IgD-negative memory B cell (primary cell): ENCODE measurements at regions not wholly inside any gene's neighbourhood (a gene's known extent, or its start where the extent isn't known, plus 50 kb on each side); places are given as distances from the start of the nearest gene placed in this dataset.
"Not testable (repeated sequence)": the region's sequence is repeated elsewhere in the genome, so short reads cannot be mapped to it uniquely, and the experiment has no call there.

Source experiments
- H3K27ac Mint-ChIP-seq, 3 donors: one replicate each; pipeline ENCODE4 v1.8.0; 2020 to 2022; ENCODE audit warnings: mild to moderate bottlenecking in 3 of 3, mixed read lengths in 3 of 3, moderate library complexity in 1 of 3
- H3K27me3 Mint-ChIP-seq: one replicate; pipeline ENCODE4 v1.8.0; 2021; ENCODE audit warnings: mixed read lengths
- H3K36me3 Mint-ChIP-seq: one replicate; pipeline ENCODE4 v1.8.0; 2020; ENCODE audit warnings: mild to moderate bottlenecking, mixed read lengths
- H3K4me1 Mint-ChIP-seq, 3 donors: one replicate each; pipeline ENCODE4 v1.8.0; 2020 to 2022; ENCODE audit warnings: mixed read lengths in 3 of 3, mild to moderate bottlenecking in 1 of 3
- H3K4me3 Mint-ChIP-seq, 4 donors: one replicate each; pipeline ENCODE4 v1.8.0; 2020 to 2022; ENCODE audit warnings: mild to moderate bottlenecking in 4 of 4, mixed read lengths in 4 of 4, moderate library complexity in 3 of 4
- H3K9me3 Mint-ChIP-seq, 3 donors: one replicate each; pipeline ENCODE4 v1.8.0; 2020 to 2021; ENCODE audit warnings: mixed read lengths in 3 of 3, mild to moderate bottlenecking in 1 of 3

GRCh38 chr9:85439791-85440190 lies 302.0 kb downstream of the AGTPBP1 start:
- Mint-ChIP-seq H3K9me3 (peaks cover 0 to 7% (median 6%) of the 10 kb centered on the region in 3 donors), H3K27me3 (peaks cover 1% of the 10 kb centered on the region), H3K36me3 (no peaks in the 10 kb centered on the region)

GRCh38 chr9:85433956-85434355 lies 307.8 kb downstream of the AGTPBP1 start:
- H3K4me3 Mint-ChIP-seq, H3K27ac Mint-ChIP-seq, H3K4me1 Mint-ChIP-seq, H3K36me3 Mint-ChIP-seq, H3K27me3 Mint-ChIP-seq: not testable (repeated sequence)
- H3K9me3 Mint-ChIP-seq: peaks cover 0 to 10% (median 6%) of the 10 kb centered on the region in 3 donors

More at GRCh38 chr9:85439791-85440190, 302.0 kb downstream of the AGTPBP1 start:
- Mint-ChIP-seq H3K4me1 (peaks cover 0 to 6% (median 6%) of the 10 kb centered on the region in 3 donors), H3K4me3 (no peak overlapping the region), H3K27ac (no peak overlapping the region)

- H3K36me3 Mint-ChIP-seq, H3K9me3 Mint-ChIP-seq, H3K27ac Mint-ChIP-seq, H3K27me3 Mint-ChIP-seq, H3K4me3 Mint-ChIP-seq, H3K4me1 Mint-ChIP-seq: not testable (repeated sequence)
Measured at GRCh38 chr9:85433551-85433950, 308.2 kb downstream of the AGTPBP1 start.

- H3K27me3 Mint-ChIP-seq: peaks cover 6% of the 10 kb centered on the region
- peaks cover 0 to 5% (median 0%) of the 10 kb centered on the region in 3 donors for H3K9me3 Mint-ChIP-seq
- no peaks in the 10 kb centered on the region for H3K36me3 Mint-ChIP-seq
- H3K4me3 Mint-ChIP-seq: no peak overlapping the region
- H3K4me1 Mint-ChIP-seq: no peaks in the 10 kb centered on the region
- no peak overlapping the region for H3K27ac Mint-ChIP-seq
Measured at GRCh38 chr9:85433046-85433445, 308.7 kb downstream of the AGTPBP1 start.

GRCh38 chr9:85432599-85432998 lies 309.2 kb downstream of the AGTPBP1 start:
- Mint-ChIP-seq H3K27ac (no peak overlapping the region), H3K36me3 (no peaks in the 10 kb centered on the region), H3K4me3 (no peak overlapping the region), H3K27me3 (peaks cover 6% of the 10 kb centered on the region), H3K9me3 (peaks cover 0 to 5% (median 0%) of the 10 kb centered on the region in 3 donors), H3K4me1 (no peaks in the 10 kb centered on the region)

- no peak overlapping the region for H3K27ac Mint-ChIP-seq
- peaks cover 0 to 5% (median 0%) of the 10 kb centered on the region in 3 donors for H3K9me3 Mint-ChIP-seq
- H3K27me3 Mint-ChIP-seq: peaks cover 8% of the 10 kb centered on the region
- no peaks in the 10 kb centered on the region for H3K4me1 Mint-ChIP-seq
- H3K4me3 Mint-ChIP-seq: no peak overlapping the region
- H3K36me3 Mint-ChIP-seq: no peaks in the 10 kb centered on the region
Measured at GRCh38 chr9:85431339-85432102, 310.2 kb downstream of the AGTPBP1 start.

GRCh38 chr9:85430659-85431338 lies 311.0 kb downstream of the AGTPBP1 start:
- Mint-ChIP-seq H3K27ac (no peak overlapping the region), H3K9me3 (peaks cover 0 to 5% (median 0%) of the 10 kb centered on the region in 3 donors), H3K27me3 (peaks cover 12% of the 10 kb centered on the region), H3K4me3 (no peak overlapping the region), H3K36me3 (no peaks in the 10 kb centered on the region), H3K4me1 (no peaks in the 10 kb centered on the region)

GRCh38 chr9:85428230-85428629 lies 313.5 kb downstream of the AGTPBP1 start:
- no peak overlapping the region for H3K27ac Mint-ChIP-seq
- no peak overlapping the region for H3K4me3 Mint-ChIP-seq

GRCh38 chr9:85427772-85428171 lies 314.0 kb downstream of the AGTPBP1 start:
- H3K9me3 Mint-ChIP-seq: no peaks in the 10 kb centered on the region
- no peak overlapping the region for H3K27ac Mint-ChIP-seq
- H3K4me1 Mint-ChIP-seq: no peaks in the 10 kb centered on the region
- H3K27me3 Mint-ChIP-seq: peaks cover 12% of the 10 kb centered on the region
- no peak overlapping the region for H3K4me3 Mint-ChIP-seq
- H3K36me3 Mint-ChIP-seq: no peaks in the 10 kb centered on the region

More at GRCh38 chr9:85428230-85428629, 313.5 kb downstream of the AGTPBP1 start:
- H3K4me1 Mint-ChIP-seq: no peaks in the 10 kb centered on the region
- peaks cover 14% of the 10 kb centered on the region for H3K27me3 Mint-ChIP-seq
- no peaks in the 10 kb centered on the region for H3K9me3 Mint-ChIP-seq
- no peaks in the 10 kb centered on the region for H3K36me3 Mint-ChIP-seq

- H3K36me3 Mint-ChIP-seq: no peaks in the 10 kb centered on the region
- peaks cover 11% of the 10 kb centered on the region for H3K27me3 Mint-ChIP-seq
- H3K4me1 Mint-ChIP-seq: no peaks in the 10 kb centered on the region
- H3K4me3 Mint-ChIP-seq: no peak overlapping the region
- H3K27ac Mint-ChIP-seq: peak overlapping the region in 1 of 3 donors; percentile 2
- H3K9me3 Mint-ChIP-seq: peaks cover 0 to 3% (median 0%) of the 10 kb centered on the region in 3 donors
Measured at GRCh38 chr9:85425153-85425611, 316.6 kb downstream of the AGTPBP1 start.

GRCh38 chr9:85423422-85423821 lies 318.3 kb downstream of the AGTPBP1 start:
- Mint-ChIP-seq H3K27ac (no peak overlapping the region), H3K27me3 (peaks cover 8% of the 10 kb centered on the region), H3K36me3 (no peaks in the 10 kb centered on the region), H3K4me1 (no peaks in the 10 kb centered on the region), H3K4me3 (no peak overlapping the region), H3K9me3 (peaks cover 0 to 3% (median 0%) of the 10 kb centered on the region in 3 donors)

GRCh38 chr9:85421641-85422040 lies 320.1 kb downstream of the AGTPBP1 start:
- no peak overlapping the region for H3K27ac Mint-ChIP-seq
- no peaks in the 10 kb centered on the region for H3K36me3 Mint-ChIP-seq
- H3K4me1 Mint-ChIP-seq: no peaks in the 10 kb centered on the region
- peaks cover 6% of the 10 kb centered on the region for H3K27me3 Mint-ChIP-seq
- H3K4me3 Mint-ChIP-seq: no peak overlapping the region
- H3K9me3 Mint-ChIP-seq: peaks cover 0 to 7% (median 0%) of the 10 kb centered on the region in 3 donors

GRCh38 chr9:85420750-85421149 lies 321.0 kb downstream of the AGTPBP1 start:
- no peak overlapping the region for H3K27ac Mint-ChIP-seq

GRCh38 chr9:85417674-85418073 lies 324.1 kb downstream of the AGTPBP1 start:
- Mint-ChIP-seq H3K27ac (no peak overlapping the region), H3K27me3 (no peaks in the 10 kb centered on the region), H3K4me3 (no peak overlapping the region), H3K36me3 (no peaks in the 10 kb centered on the region), H3K4me1 (no peaks in the 10 kb centered on the region), H3K9me3 (peaks cover 0 to 7% (median 0%) of the 10 kb centered on the region in 3 donors)

More at GRCh38 chr9:85420750-85421149, 321.0 kb downstream of the AGTPBP1 start:
- Mint-ChIP-seq H3K9me3 (peaks cover 0 to 7% (median 0%) of the 10 kb centered on the region in 3 donors), H3K4me3 (no peak overlapping the region), H3K27me3 (peaks cover 2% of the 10 kb centered on the region), H3K4me1 (no peaks in the 10 kb centered on the region), H3K36me3 (no peaks in the 10 kb centered on the region)

- no peaks in the 10 kb centered on the region for H3K4me1 Mint-ChIP-seq
- no peak overlapping the region for H3K27ac Mint-ChIP-seq
- no peaks in the 10 kb centered on the region for H3K27me3 Mint-ChIP-seq
- no peak overlapping the region for H3K4me3 Mint-ChIP-seq
- H3K36me3 Mint-ChIP-seq: no peaks in the 10 kb centered on the region
- peaks cover 0 to 4% (median 0%) of the 10 kb centered on the region in 3 donors for H3K9me3 Mint-ChIP-seq
Measured at GRCh38 chr9:85416715-85417114, 325.0 kb downstream of the AGTPBP1 start.
